ENCODE measurements at regions not wholly inside any gene's neighbourhood (a gene's known extent, or its start where the extent isn't known, plus 50 kb on each side); places are given as distances from the start of the nearest gene placed in this dataset.
"Not testable (repeated sequence)": the region's sequence is repeated elsewhere in the genome, so short reads cannot be mapped to it uniquely, and the experiment has no call there.

GRCh38 chr12:46990211-46990610 lies 89.2 kb upstream of the PCED1B start:
- no peak for DNase-seq

DNA sequence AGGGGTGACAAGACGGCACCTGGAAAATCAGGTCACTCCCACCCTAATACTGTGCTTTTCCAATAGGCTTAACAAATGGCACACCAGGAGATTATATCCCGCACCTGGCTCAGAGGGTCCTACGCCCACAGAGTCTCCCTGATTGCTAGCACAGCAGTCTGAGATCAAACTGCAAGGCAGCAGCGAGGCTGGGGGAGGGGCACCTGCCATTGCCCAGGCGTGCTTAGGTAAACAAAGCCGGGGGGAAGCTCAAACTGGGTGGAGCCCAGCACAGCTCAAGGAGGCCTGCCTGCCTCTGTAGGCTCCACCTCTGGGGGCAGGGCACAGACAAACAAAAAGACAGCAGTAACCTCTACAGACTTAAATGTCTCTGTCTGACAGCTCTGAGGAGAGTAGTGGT lies 87.4 kb upstream of the PCED1B start:
- not testable (repeated sequence) for DNase-seq

DNA sequence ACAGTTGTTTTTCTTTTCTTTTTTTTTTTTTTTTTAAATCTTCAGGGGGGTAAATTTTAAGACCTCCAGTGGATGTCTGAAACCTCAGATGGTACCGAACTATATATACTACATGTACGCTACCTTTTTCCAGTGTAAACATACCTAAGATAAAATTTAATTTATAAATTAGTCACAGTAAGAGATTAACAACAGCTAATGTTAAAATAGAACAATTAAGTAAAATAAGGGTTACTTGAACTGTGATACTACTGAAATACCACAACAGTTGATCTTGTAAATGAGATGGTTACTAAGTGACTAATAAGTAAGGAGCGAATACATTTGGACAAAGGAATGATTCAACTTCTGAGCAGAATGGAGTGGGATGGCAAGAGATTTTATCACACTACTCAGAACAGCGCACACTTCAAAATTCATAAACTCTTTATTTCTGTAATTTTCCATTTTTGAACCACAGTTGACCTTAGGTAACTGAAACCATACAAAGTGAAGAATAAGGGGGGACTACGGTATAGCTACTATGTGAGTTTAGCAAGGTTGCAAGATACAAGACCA lies 80.5 kb upstream of the PCED1B start:
- no peak for DNase-seq

GRCh38 chr12:47004634-47005033 lies 74.8 kb upstream of the PCED1B start:
- no peak for DNase-seq

GRCh38 chr12:47007048-47007447 lies 72.4 kb upstream of the PCED1B start:
- DNase-seq: no peak

- DNase-seq: no peak
Measured at GRCh38 chr12:47012552-47012951, 66.9 kb upstream of the PCED1B start.

- no peak for DNase-seq
Measured at GRCh38 chr12:47014474-47014873, 64.9 kb upstream of the PCED1B start.

- DNase-seq: no peak
Measured at GRCh38 chr12:47015381-47015780, 64.0 kb upstream of the PCED1B start.

- DNase-seq: no peak
Measured at GRCh38 chr12:47017041-47017713, 62.2 kb upstream of the PCED1B start.

GRCh38 chr12:47017901-47018475 lies 61.4 kb upstream of the PCED1B start:
- DNase-seq: no peak

- no peak for DNase-seq
Measured at GRCh38 chr12:47020211-47020821, 59.1 kb upstream of the PCED1B start.

- DNase-seq: peak; percentile 61
Measured at GRCh38 chr12:47021298-47021697, 58.1 kb upstream of the PCED1B start.

GRCh38 chr12:47022296-47022695 lies 57.1 kb upstream of the PCED1B start:
- no peak for DNase-seq

GRCh38 chr12:47023311-47023710 lies 56.1 kb upstream of the PCED1B start:
- no peak for DNase-seq

GRCh38 chr12:47023953-47024352 lies 55.5 kb upstream of the PCED1B start:
- no peak for DNase-seq

DNA sequence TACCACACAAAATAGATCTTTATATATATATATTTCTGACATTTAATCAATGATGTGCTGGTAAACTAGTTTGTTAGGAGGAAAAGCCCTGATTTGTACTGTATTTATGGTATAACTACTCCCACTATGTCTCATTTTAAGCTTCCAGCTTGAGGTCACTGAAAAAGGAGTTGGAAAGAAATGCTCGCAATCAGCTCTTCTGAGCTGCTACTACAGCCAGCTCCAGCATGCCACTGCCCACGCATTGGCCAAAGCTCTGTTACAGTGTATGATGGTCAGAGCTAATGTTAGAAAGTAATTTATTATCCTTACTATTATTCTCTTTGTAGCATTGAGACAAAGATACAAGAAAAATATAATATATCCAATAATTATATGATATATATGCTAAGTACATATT lies 55.0 kb upstream of the PCED1B start:
- DNase-seq: no peak

DNA sequence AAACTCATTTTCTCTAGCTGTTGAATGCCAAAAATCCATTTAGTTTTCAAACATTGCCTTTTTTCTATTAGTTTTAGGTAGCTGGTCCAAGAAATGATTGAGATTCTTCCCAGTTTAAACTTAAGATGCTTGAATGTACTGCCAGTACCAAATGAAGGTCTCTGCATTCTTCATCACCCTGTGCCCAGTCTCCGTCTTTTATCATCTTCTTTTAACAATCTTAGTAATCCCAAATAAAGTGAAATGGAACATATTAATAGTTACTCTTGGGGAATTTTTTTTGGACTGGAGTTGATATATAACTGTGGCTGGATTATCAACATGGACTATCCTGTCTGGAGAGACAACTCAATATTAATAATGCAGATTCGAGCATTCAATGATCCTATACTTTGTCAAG lies 54.1 kb upstream of the PCED1B start:
- no peak for DNase-seq

DNA sequence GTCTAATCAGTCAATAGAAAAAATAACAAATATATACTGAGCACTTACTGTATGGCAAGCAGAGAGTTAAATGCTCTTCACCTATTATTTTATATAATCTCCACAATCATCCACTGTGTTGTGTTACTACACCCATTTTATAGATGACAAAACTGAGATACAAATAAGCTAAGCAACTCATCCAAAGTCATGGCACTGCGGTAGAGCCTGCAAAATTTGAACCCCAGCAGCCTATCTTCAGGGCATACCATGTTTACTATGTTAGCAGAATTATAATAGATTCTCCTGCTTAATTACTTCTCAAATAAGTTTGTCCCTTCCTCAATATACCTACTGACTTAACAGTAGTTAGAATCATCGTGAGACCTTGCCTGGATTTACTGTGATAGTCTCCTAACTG lies 53.6 kb upstream of the PCED1B start:
- DNase-seq: no peak

DNA sequence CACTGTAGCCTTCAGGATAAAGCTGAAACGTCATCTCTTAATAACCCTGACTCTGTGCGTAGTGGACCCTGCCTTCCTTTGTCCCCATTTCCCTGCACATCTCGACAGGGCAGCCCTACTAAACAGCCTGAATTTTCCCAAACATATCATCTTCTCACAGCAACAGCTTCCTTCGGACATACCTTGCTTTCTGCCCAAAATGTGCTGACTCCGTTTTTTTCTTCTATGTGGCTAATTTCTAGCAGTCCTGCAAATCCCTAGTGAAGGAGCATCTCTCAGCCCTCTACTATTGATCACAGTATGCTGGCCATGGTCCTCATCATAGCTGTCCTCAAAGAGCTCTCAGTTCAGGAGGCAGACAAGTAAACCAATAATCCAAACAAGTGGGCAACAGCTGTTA lies 53.1 kb upstream of the PCED1B start:
- no peak for DNase-seq

Data from NCI-H748 treated with DMSO at 0.1 percent for 48 hours (cell line).